ENCODE measurements at regions not wholly inside any gene's neighbourhood (a gene's known extent, or its start where the extent isn't known, plus 50 kb on each side); places are given as distances from the start of the nearest gene placed in this dataset.
"Not testable (repeated sequence)": the region's sequence is repeated elsewhere in the genome, so short reads cannot be mapped to it uniquely, and the experiment has no call there.

- H3K4me1 ChIP-seq, result no peaks in the 10 kb centered on the region
- 54 to 82% (median 72%) methylated on average over 2 of the region's 2 CpGs for WGBS, 5 donors
- intact Hi-C loops (cut with DNase I; ENCODE audit: low total_unique reads), result no loop called here
- no peak for TF ChIP-seq CTCF (IDR thresholded peaks at IDR 0.05 in 8 of 11, conservative IDR thresholded peaks at IDR 0.05 in 3 of 11)
- TF ChIP-seq POLR2A (IDR thresholded peaks at IDR 0.05), result no peak
- TF ChIP-seq POLR2AphosphoS5 (IDR thresholded peaks at IDR 0.05), result no peak
- H3K27ac ChIP-seq, result no peak overlapping the region
- H3K36me3 ChIP-seq, result no peaks in the 10 kb centered on the region
- DNase-seq, result no peak
- peaks cover 0 to 29% (median 11%) of the 10 kb centered on the region in 8 donors for H3K9me3 ChIP-seq
- no peak overlapping the region for H3K4me3 ChIP-seq
- peaks cover 0 to 8% (median 0%) of the 10 kb centered on the region in 7 donors for H3K27me3 ChIP-seq (replicated peaks in 1 of 7)
These were observed 269.8 kb downstream of the MAP2K6 start for GRCh38 chr17:69684251-69684650.

- DNase-seq; H3K36me3 ChIP-seq; H3K27me3 ChIP-seq (replicated peaks in 1 of 7); H3K4me1 ChIP-seq; H3K27ac ChIP-seq; H3K4me3 ChIP-seq; intact Hi-C loops (cut with DNase I; ENCODE audit: low total_unique reads): not testable (repeated sequence)
- H3K9me3 ChIP-seq, result peaks cover 0 to 32% (median 13%) of the 10 kb centered on the region in 8 donors
These were observed 270.7 kb downstream of the MAP2K6 start for GRCh38 chr17:69685150-69685549.

- no peak overlapping the region for H3K27ac ChIP-seq
- H3K4me3 ChIP-seq, result no peak overlapping the region
- intact Hi-C loops (cut with DNase I; ENCODE audit: low total_unique reads), result no loop called here
- WGBS, 5 donors, result 90 to 98% (median 94%) methylated on average over 1 of the region's 1 CpG
- H3K4me1 ChIP-seq, result no peaks in the 10 kb centered on the region
- no peaks in the 10 kb centered on the region for H3K36me3 ChIP-seq
- no peak for DNase-seq
- H3K9me3 ChIP-seq, result peaks cover 0 to 27% (median 10%) of the 10 kb centered on the region in 8 donors
- H3K27me3 ChIP-seq (replicated peaks in 1 of 7), result peaks cover 0 to 8% (median 0%) of the 10 kb centered on the region in 7 donors
- TF ChIP-seq POLR2AphosphoS5 (IDR thresholded peaks at IDR 0.05) (no peak), CTCF (IDR thresholded peaks at IDR 0.05 in 8 of 11, conservative IDR thresholded peaks at IDR 0.05 in 3 of 11) (no peak), POLR2A (IDR thresholded peaks at IDR 0.05) (no peak)
These were observed 276.0 kb downstream of the MAP2K6 start for GRCh38 chr17:69690531-69690930.

GRCh38 chr17:69692171-69692570, 277.7 kb downstream of the MAP2K6 start:
- no peaks in the 10 kb centered on the region for H3K36me3 ChIP-seq
- no peak for TF ChIP-seq CTCF (IDR thresholded peaks at IDR 0.05 in 8 of 11, conservative IDR thresholded peaks at IDR 0.05 in 3 of 11)
- no peak for TF ChIP-seq POLR2AphosphoS5 (IDR thresholded peaks at IDR 0.05)
- no peak for TF ChIP-seq POLR2A (IDR thresholded peaks at IDR 0.05)
- no peaks in the 10 kb centered on the region for H3K4me1 ChIP-seq
- intact Hi-C loops (cut with DNase I; ENCODE audit: low total_unique reads), result no loop called here
- H3K27ac ChIP-seq, result no peak overlapping the region
- H3K27me3 ChIP-seq (replicated peaks in 1 of 7), result peaks cover 0 to 8% (median 0%) of the 10 kb centered on the region in 7 donors
- no peak overlapping the region for H3K4me3 ChIP-seq
- peaks cover 0 to 23% (median 6%) of the 10 kb centered on the region in 8 donors for H3K9me3 ChIP-seq
- DNase-seq, result no peak

GRCh38 chr17:69695646-69696045, 281.1 kb downstream of the MAP2K6 start:
- 85 to 93% (median 90%) methylated on average over 6 to 7 of the region's 7 CpGs for WGBS, 5 donors
- intact Hi-C loops (cut with DNase I; ENCODE audit: low total_unique reads), result no loop called here
- TF ChIP-seq CTCF (IDR thresholded peaks at IDR 0.05 in 8 of 11, conservative IDR thresholded peaks at IDR 0.05 in 3 of 11), result no peak
- no peak for TF ChIP-seq POLR2A (IDR thresholded peaks at IDR 0.05)
- no peak for TF ChIP-seq POLR2AphosphoS5 (IDR thresholded peaks at IDR 0.05)
- DNase-seq, result no peak
- Histone ChIP-seq H3K27me3 (replicated peaks in 1 of 7) (no peaks in the 10 kb centered on the region), H3K4me3 (no peak overlapping the region), H3K27ac (no peak overlapping the region), H3K9me3 (peaks cover 0 to 39% (median 33%) of the 10 kb centered on the region in 8 donors), H3K4me1 (no peaks in the 10 kb centered on the region), H3K36me3 (no peaks in the 10 kb centered on the region)
